Loucy (cell line): ENCODE measurements at regions not wholly inside any gene's neighbourhood (a gene's known extent, or its start where the extent isn't known, plus 50 kb on each side); places are given as distances from the start of the nearest gene placed in this dataset.

Experiments
- H2AFZ ChIP-seq: fragments of 200-600 bp; sonication (generic); 2 replicates; pipeline ENCODE4 v1.6.0; 2016; ENCODE audit warnings: antibody characterized with exemption, mild to moderate bottlenecking, low read length, moderate library complexity
- H3F3A ChIP-seq: fragments of 200-600 bp; 2 replicates; pipeline ENCODE4 v1.6.0; 2016; ENCODE audit warnings: antibody characterized with exemption, low read depth, mild to moderate bottlenecking
- H3K27me3 ChIP-seq: fragments of 200-600 bp; sonication (generic); 2 replicates; pipeline ENCODE4 v1.6.1; 2014; ENCODE audit warnings: low read length, mild to moderate bottlenecking; ENCODE audit not compliant: insufficient read depth, poor library complexity, severe bottlenecking
- H3K36me3 ChIP-seq: fragments of 200-600 bp; sonication (generic); 2 replicates; pipeline ENCODE4 v1.6.1; 2016; ENCODE audit warnings: low read length; ENCODE audit not compliant: insufficient read depth
- H3K4me1 ChIP-seq: fragments of 200-600 bp; sonication (generic); 2 replicates; pipeline ENCODE4 v1.5.1; 2014; ENCODE audit warnings: low read length, mild to moderate bottlenecking; ENCODE audit not compliant: insufficient read depth, poor library complexity, severe bottlenecking
- H3K4me2 ChIP-seq: fragments of 200-600 bp; sonication (generic); 2 replicates; pipeline ENCODE4 v1.6.0; 2014; ENCODE audit warnings: antibody characterized with exemption, low read length, low read depth, mild to moderate bottlenecking; ENCODE audit not compliant: poor library complexity, severe bottlenecking
- H3K4me3 ChIP-seq: fragments of 200-600 bp; sonication (generic); 2 replicates; pipeline ENCODE4 v1.5.1; 2014; ENCODE audit warnings: low read length, mild to moderate bottlenecking, mixed read lengths; ENCODE audit not compliant: poor library complexity, severe bottlenecking
- H3K79me2 ChIP-seq: fragments of 200-600 bp; sonication (generic); 2 replicates; pipeline ENCODE4 v1.6.1; 2014; ENCODE audit warnings: low read length; ENCODE audit not compliant: insufficient read depth
- H3K9ac ChIP-seq: fragments of 200-600 bp; sonication (generic); 2 replicates; pipeline ENCODE4 v1.6.0; 2014; ENCODE audit warnings: mild to moderate bottlenecking, low read depth, low read length, moderate library complexity; ENCODE audit not compliant: poor library complexity, severe bottlenecking
- H3K9me2 ChIP-seq: fragments of 200-600 bp; sonication (generic); replicated peaks from 2 replicates; pipeline ENCODE4 v1.6.1; 2016; ENCODE audit warnings: low read depth, low read length, mixed read lengths
- H3K9me3 ChIP-seq: fragments of 200-600 bp; sonication (generic); 2 replicates; pipeline ENCODE4 v1.6.1; 2014; ENCODE audit warnings: mild to moderate bottlenecking, antibody characterized with exemption, low read length, low read depth; ENCODE audit not compliant: insufficient read depth
- H4K20me1 ChIP-seq: fragments of 200-600 bp; sonication (generic); 2 replicates; pipeline ENCODE4 v1.6.0; 2014; ENCODE audit warnings: antibody characterized with exemption, low read length, mild to moderate bottlenecking; ENCODE audit not compliant: insufficient read depth, poor library complexity, severe bottlenecking
- EZH2phosphoT487 ChIP-seq: fragments of 200-600 bp; IDR thresholded peaks from 2 replicates; pipeline ENCODE4 v1.6.1; 2018; ENCODE audit warnings: antibody characterized with exemption, mild to moderate bottlenecking, moderate library complexity, borderline replicate concordance
- TF ChIP-seq, protein P1 (sequence below): fragments of 200-600 bp; sonication (generic); conservative IDR thresholded peaks from 2 replicates; pipeline ENCODE4 v1.5.1; 2014; ENCODE audit warnings: mild to moderate bottlenecking, antibody characterized with exemption, low read length

DNA sequence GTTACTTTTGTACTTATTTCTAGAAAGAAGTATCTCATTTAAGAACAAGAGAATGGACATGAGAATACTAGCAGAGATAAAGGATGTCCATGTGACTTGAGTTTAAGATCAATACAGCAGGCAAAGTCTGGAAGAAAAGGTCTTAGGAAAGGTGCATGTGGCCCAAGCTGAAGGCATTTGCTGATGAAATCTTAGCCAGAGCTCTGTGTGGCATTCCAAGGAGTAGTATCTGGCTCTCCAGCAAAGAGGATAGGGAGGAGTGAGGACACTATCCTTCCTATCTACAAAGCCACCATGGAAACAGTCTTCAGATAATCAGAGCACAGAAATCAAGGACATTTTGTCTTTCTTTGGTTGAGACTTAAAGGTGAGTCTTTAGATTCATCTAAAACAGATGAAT is 244.1 kb upstream of the RGMB start:
- H3K9me3 ChIP-seq, result no peaks in the 10 kb centered on the region
- H2AFZ ChIP-seq, result no peak overlapping the region
- no peaks in the 10 kb centered on the region for H4K20me1 ChIP-seq
- H3F3A ChIP-seq, result no peaks in the 10 kb centered on the region
- no peak overlapping the region for H3K4me3 ChIP-seq
- H3K79me2 ChIP-seq, result no peaks in the 10 kb centered on the region
- no peaks in the 10 kb centered on the region for H3K9me2 ChIP-seq
- no peak overlapping the region for H3K4me2 ChIP-seq
- H3K27me3 ChIP-seq, result no peaks in the 10 kb centered on the region
- no peak for TF ChIP-seq EZH2phosphoT487
- no peaks in the 10 kb centered on the region for H3K4me1 ChIP-seq
- H3K36me3 ChIP-seq, result no peaks in the 10 kb centered on the region
- no peak overlapping the region for H3K9ac ChIP-seq

DNA sequence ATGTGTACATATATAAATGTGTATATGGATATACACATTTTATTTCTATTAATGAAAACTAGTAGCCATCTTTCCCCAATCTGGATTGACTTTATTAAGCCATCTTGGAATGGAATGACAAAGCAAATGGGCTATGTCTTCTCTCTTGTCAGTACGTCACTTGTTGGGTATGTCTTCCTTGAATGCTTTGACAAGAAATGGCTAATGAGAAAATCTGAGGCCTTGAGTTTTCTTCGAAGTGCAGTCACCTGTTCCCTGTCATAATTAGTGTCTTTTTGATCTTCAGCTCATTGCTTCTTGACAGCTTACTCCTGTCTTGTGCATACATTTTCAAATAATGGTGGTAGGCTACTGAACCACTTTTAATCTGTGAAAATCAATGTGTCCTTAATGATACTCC is 243.2 kb upstream of the RGMB start:
- H3K9ac ChIP-seq, result no peak overlapping the region
- no peaks in the 10 kb centered on the region for H3K79me2 ChIP-seq
- H3K4me2 ChIP-seq, result no peak overlapping the region
- no peaks in the 10 kb centered on the region for H3K36me3 ChIP-seq
- no peaks in the 10 kb centered on the region for H3K9me2 ChIP-seq
- H2AFZ ChIP-seq, result no peak overlapping the region
- H4K20me1 ChIP-seq, result no peaks in the 10 kb centered on the region
- TF ChIP-seq EZH2phosphoT487, result no peak
- TF ChIP-seq, protein P1, sequence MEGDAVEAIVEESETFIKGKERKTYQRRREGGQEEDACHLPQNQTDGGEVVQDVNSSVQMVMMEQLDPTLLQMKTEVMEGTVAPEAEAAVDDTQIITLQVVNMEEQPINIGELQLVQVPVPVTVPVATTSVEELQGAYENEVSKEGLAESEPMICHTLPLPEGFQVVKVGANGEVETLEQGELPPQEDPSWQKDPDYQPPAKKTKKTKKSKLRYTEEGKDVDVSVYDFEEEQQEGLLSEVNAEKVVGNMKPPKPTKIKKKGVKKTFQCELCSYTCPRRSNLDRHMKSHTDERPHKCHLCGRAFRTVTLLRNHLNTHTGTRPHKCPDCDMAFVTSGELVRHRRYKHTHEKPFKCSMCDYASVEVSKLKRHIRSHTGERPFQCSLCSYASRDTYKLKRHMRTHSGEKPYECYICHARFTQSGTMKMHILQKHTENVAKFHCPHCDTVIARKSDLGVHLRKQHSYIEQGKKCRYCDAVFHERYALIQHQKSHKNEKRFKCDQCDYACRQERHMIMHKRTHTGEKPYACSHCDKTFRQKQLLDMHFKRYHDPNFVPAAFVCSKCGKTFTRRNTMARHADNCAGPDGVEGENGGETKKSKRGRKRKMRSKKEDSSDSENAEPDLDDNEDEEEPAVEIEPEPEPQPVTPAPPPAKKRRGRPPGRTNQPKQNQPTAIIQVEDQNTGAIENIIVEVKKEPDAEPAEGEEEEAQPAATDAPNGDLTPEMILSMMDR, result no peak
- no peak overlapping the region for H3K4me3 ChIP-seq
- no peaks in the 10 kb centered on the region for H3K4me1 ChIP-seq
- no peaks in the 10 kb centered on the region for H3F3A ChIP-seq
- no peaks in the 10 kb centered on the region for H3K27me3 ChIP-seq
- no peaks in the 10 kb centered on the region for H3K9me3 ChIP-seq

DNA sequence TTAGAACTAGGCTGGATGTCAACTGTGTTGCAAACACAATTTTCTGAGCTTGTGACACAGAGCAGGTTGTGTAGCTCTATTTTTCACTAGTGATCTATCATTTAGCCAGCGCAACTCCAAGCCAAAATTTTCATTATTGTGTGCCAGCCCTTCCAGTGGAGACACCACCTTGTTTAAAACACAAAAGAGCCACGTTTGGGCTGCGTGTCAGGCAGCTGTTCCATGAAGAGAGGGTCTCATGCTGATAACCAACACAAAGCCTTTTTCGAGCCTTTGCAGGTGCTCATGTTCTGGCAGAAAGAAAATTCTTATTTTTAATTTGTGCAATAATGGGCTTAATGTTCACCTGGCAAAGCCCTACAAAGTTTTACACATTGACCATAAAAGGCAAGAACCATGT is 237.6 kb upstream of the RGMB start:
- H3K9me2 ChIP-seq, result no peaks in the 10 kb centered on the region
- H3K4me3 ChIP-seq, result no peak overlapping the region
- TF ChIP-seq, protein P1, result no peak
- TF ChIP-seq EZH2phosphoT487, result no peak
- no peak overlapping the region for H2AFZ ChIP-seq
- H4K20me1 ChIP-seq, result no peaks in the 10 kb centered on the region
- no peaks in the 10 kb centered on the region for H3K4me1 ChIP-seq
- H3K9me3 ChIP-seq, result no peaks in the 10 kb centered on the region
- H3F3A ChIP-seq, result no peaks in the 10 kb centered on the region
- H3K9ac ChIP-seq, result no peak overlapping the region
- no peaks in the 10 kb centered on the region for H3K27me3 ChIP-seq
- no peak overlapping the region for H3K4me2 ChIP-seq
- H3K79me2 ChIP-seq, result no peaks in the 10 kb centered on the region
- H3K36me3 ChIP-seq, result no peaks in the 10 kb centered on the region

DNA sequence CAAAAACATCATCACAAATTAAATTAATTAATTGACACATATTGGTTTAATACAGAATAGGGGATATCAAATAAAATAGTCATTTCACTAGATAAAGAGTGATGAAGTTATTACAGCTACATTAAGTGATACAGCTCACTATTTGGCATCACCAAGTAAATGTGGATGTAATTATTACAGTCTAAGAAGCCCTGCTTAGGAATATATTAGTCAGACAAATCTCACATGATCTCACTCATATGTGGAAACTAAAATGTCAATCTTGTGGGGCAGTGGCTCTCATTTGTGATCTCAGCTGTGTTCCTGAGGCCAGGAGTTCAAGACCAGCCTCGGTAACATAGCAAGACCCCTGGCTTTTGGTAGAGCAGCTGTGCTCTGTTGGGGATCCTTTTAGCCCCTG is 233.4 kb upstream of the RGMB start:
- Histone ChIP-seq H3K9me2 (no peaks in the 10 kb centered on the region), H3K36me3 (no peaks in the 10 kb centered on the region), H3K9ac (no peak overlapping the region), H2AFZ (no peak overlapping the region), H3F3A (no peaks in the 10 kb centered on the region), H3K27me3 (no peaks in the 10 kb centered on the region), H3K4me3 (no peak overlapping the region), H3K9me3 (no peaks in the 10 kb centered on the region), H3K4me1 (no peaks in the 10 kb centered on the region), H3K4me2 (no peak overlapping the region), H3K79me2 (no peaks in the 10 kb centered on the region), H4K20me1 (no peaks in the 10 kb centered on the region)
- TF ChIP-seq EZH2phosphoT487, result no peak
- TF ChIP-seq, protein P1, result no peak
